Caco-2 (cell line): ENCODE measurements at regions not wholly inside any gene's neighbourhood (a gene's known extent, or its start where the extent isn't known, plus 50 kb on each side); places are given as distances from the start of the nearest gene placed in this dataset.

Experiments
- BruUV-seq: library from RNA; stranded (reverse); fragments of 400-500 nt; replicated peaks from 2 replicates; lab custom pipeline; 2021; lab: Mats Ljungman, UMichigan
- CTCF ChIA-PET: fragments of 300-600 bp; sonication (Branson Sonifier 250); formaldehyde crosslinking; loops from one replicate; lab custom pipeline; 2022; ENCODE audit warnings: antibody characterized with exemption; lab: Charles Lee
- POLR2A ChIA-PET: fragments of 300-600 bp; sonication (Branson Sonifier 250); formaldehyde crosslinking; loops from one replicate; lab custom pipeline; 2022; ENCODE audit warnings: antibody characterized with exemption; lab: Charles Lee
- DNase-seq, 2 experiments: peaks; one replicate each; pipeline versions ENCODE4 v3.0.0 to v3.0.0-alpha.2; 2020 to 2022
- H3K27me3 ChIP-seq: replicated peaks from 2 replicates; pipeline ENCODE4 v1.6.0; 2011; ENCODE audit warnings: low read length; ENCODE audit not compliant: control insufficient read depth, insufficient read depth
- H3K36me3 ChIP-seq: 2 replicates; pipeline ENCODE4 v1.5.1; 2011; ENCODE audit warnings: low read length; ENCODE audit not compliant: control insufficient read depth, insufficient read depth
- H3K4me1 ChIP-seq: fragments of 250-450 bp; sonication (Bioruptor Pico); 2 replicates; pipeline ENCODE4 v1.5.1; 2020; ENCODE audit warnings: mild to moderate bottlenecking
- H3K4me3 ChIP-seq: 2 replicates; pipeline ENCODE4 v1.5.1; 2011; ENCODE audit warnings: low read depth, mild to moderate bottlenecking, control low read depth, low read length
- H3K9me3 ChIP-seq: fragments of 250-450 bp; sonication (Bioruptor Pico); 2 replicates; pipeline ENCODE4 v1.5.1; 2020; ENCODE audit warnings: mild to moderate bottlenecking, moderate library complexity
- H3K27ac Mint-ChIP-seq: one replicate; pipeline ENCODE4 v1.8.0; 2022; ENCODE audit warnings: mixed read lengths; ENCODE audit not compliant: unreplicated experiment
- H3K27me3 Mint-ChIP-seq: one replicate; pipeline ENCODE4 v1.8.0; 2022; ENCODE audit warnings: mixed read lengths; ENCODE audit not compliant: insufficient read depth, unreplicated experiment
- H3K36me3 Mint-ChIP-seq: one replicate; pipeline ENCODE4 v1.8.0; 2022; ENCODE audit warnings: mild to moderate bottlenecking, mixed read lengths; ENCODE audit not compliant: insufficient read depth, unreplicated experiment
- H3K4me1 Mint-ChIP-seq: one replicate; pipeline ENCODE4 v1.8.0; 2022; ENCODE audit warnings: low read depth, mixed read lengths; ENCODE audit not compliant: unreplicated experiment
- H3K4me3 Mint-ChIP-seq: one replicate; pipeline ENCODE4 v1.8.0; 2022; ENCODE audit warnings: mild to moderate bottlenecking, moderate library complexity, mixed read lengths; ENCODE audit not compliant: unreplicated experiment
- H3K9me3 Mint-ChIP-seq: one replicate; pipeline ENCODE4 v1.8.0; 2022; ENCODE audit warnings: mixed read lengths; ENCODE audit not compliant: unreplicated experiment
- CTCF ChIP-seq, 2 experiments: fragments of 200-600 bp in 1 of 2; IDR thresholded peaks; 1 replicate in 1 of 2; 2 replicates in 1 of 2; pipeline versions ENCODE4 v1.5.1 to v1.8.0; 2011 to 2022; ENCODE audit warnings: antibody characterized with exemption in 1 of 2, control low read depth in 1 of 2, inconsistent platforms in 1 of 2, low read depth in 1 of 2, low read length in 1 of 2, mild to moderate bottlenecking in 1 of 2, moderate library complexity in 1 of 2; ENCODE audit not compliant: insufficient read depth in 1 of 2, severe bottlenecking in 1 of 2, unreplicated experiment in 1 of 2
- intact Hi-C: fragments of 100-400 bp; cut with micrococcal nuclease; formaldehyde crosslinking; loops from one replicate; pipeline ENCODE4 v1.10.0; 2022; ENCODE audit not compliant: unreplicated experiment

GRCh38 chrX:40265936-40266335 is 168.2 kb upstream of the BCOR start:
- Histone ChIP-seq H3K4me1 (peaks cover 17% of the 10 kb centered on the region; the same call in 1 of the 2 replicates), H3K4me3 (no peak overlapping the region), H3K9me3 (no peaks in the 10 kb centered on the region), H3K36me3 (no peaks in the 10 kb centered on the region), H3K27me3 (no peaks in the 10 kb centered on the region)
- no TSS peak for BruUV-seq
- intact Hi-C loops: loop anchor here (2.0 to 10.0 kb wide), 4 partner anchors 91 to 251 kb away; partner anchors contain the start of gene BCOR
- H3K27me3 Mint-ChIP-seq: no peaks in the 10 kb centered on the region
- H3K4me1 Mint-ChIP-seq: no peaks in the 10 kb centered on the region
- no peak overlapping the region for H3K27ac Mint-ChIP-seq
- DNase-seq: no peak
- H3K4me3 Mint-ChIP-seq: peak overlapping the region; percentile 63
- POLR2A ChIA-PET: no interaction called here
- TF ChIP-seq CTCF (IDR thresholded peaks at IDR 0.05; ENCODE audit: insufficient read depth in 1 of 2, low read depth in 1 of 2, low read length in 1 of 2, severe bottlenecking in 1 of 2, unreplicated experiment in 1 of 2): no peak
- H3K36me3 Mint-ChIP-seq: no peaks in the 10 kb centered on the region
- CTCF ChIA-PET: no interaction called here
- no peaks in the 10 kb centered on the region for H3K9me3 Mint-ChIP-seq

GRCh38 chrX:40263014-40263560 is 165.3 kb upstream of the BCOR start:
- TF ChIP-seq CTCF (IDR thresholded peaks at IDR 0.05; ENCODE audit: insufficient read depth in 1 of 2, low read depth in 1 of 2, low read length in 1 of 2, severe bottlenecking in 1 of 2, unreplicated experiment in 1 of 2): no peak
- DNase-seq: no peak
- ChIA-PET POLR2A (no interaction called here), CTCF (no interaction called here)
- TSS peak; percentile 41 for BruUV-seq
- Histone ChIP-seq H3K9me3 (no peaks in the 10 kb centered on the region), H3K4me1 (peaks cover 17% of the 10 kb centered on the region; the same call in 1 of the 2 replicates), H3K4me3 (no peak overlapping the region), H3K27me3 (no peaks in the 10 kb centered on the region), H3K36me3 (no peaks in the 10 kb centered on the region)
- Mint-ChIP-seq H3K4me3 (no peak overlapping the region), H3K4me1 (no peaks in the 10 kb centered on the region), H3K36me3 (no peaks in the 10 kb centered on the region), H3K27me3 (no peaks in the 10 kb centered on the region), H3K9me3 (no peaks in the 10 kb centered on the region), H3K27ac (no peak overlapping the region)
- intact Hi-C loops: loop anchor here (10.0 kb wide), 2 partner anchors 202 to 248 kb away; no protein-coding TSS in a partner anchor

GRCh38 chrX:40262157-40263013 is 164.6 kb upstream of the BCOR start:
- BruUV-seq: no TSS peak
- TF ChIP-seq CTCF (IDR thresholded peaks at IDR 0.05; ENCODE audit: insufficient read depth in 1 of 2, low read depth in 1 of 2, low read length in 1 of 2, severe bottlenecking in 1 of 2, unreplicated experiment in 1 of 2): no peak
- no peaks in the 10 kb centered on the region for H3K9me3 Mint-ChIP-seq
- H3K27me3 ChIP-seq: no peaks in the 10 kb centered on the region
- H3K9me3 ChIP-seq: no peaks in the 10 kb centered on the region
- H3K27ac Mint-ChIP-seq: peak overlapping the region; percentile 67
- ChIA-PET CTCF (no interaction called here), POLR2A (no interaction called here)
- no peaks in the 10 kb centered on the region for H3K36me3 ChIP-seq
- no peaks in the 10 kb centered on the region for H3K4me1 Mint-ChIP-seq
- H3K27me3 Mint-ChIP-seq: no peaks in the 10 kb centered on the region
- H3K36me3 Mint-ChIP-seq: no peaks in the 10 kb centered on the region
- H3K4me1 ChIP-seq: peaks cover 17% of the 10 kb centered on the region; the same call in 1 of the 2 replicates
- peak; percentile 49 to 71 for DNase-seq
- no peak overlapping the region for H3K4me3 ChIP-seq
- intact Hi-C loops: loop anchor here (10.0 kb wide), 2 partner anchors 202 to 248 kb away; no protein-coding TSS in a partner anchor
- no peak overlapping the region for H3K4me3 Mint-ChIP-seq
